ENCODE measurements at regions not wholly inside any gene's neighbourhood (a gene's known extent, or its start where the extent isn't known, plus 50 kb on each side); places are given as distances from the start of the nearest gene placed in this dataset.

GRCh38 chr14:61997161-61997560 lies 234.9 kb downstream of the SNAPC1 start:
- TF ChIP-seq POLR2A (IDR thresholded peaks at IDR 0.05) = no peak
- no peak for TF ChIP-seq CTCF (IDR thresholded peaks at IDR 0.05)
- no peak for TF ChIP-seq POLR2AphosphoS5 (IDR thresholded peaks at IDR 0.05)
